Caco-2 (cell line): ENCODE measurements at regions not wholly inside any gene's neighbourhood (a gene's known extent, or its start where the extent isn't known, plus 50 kb on each side); places are given as distances from the start of the nearest gene placed in this dataset.

Experiments used
- BruUV-seq: library from RNA; stranded (reverse); fragments of 400-500 nt; replicated peaks from 2 replicates; lab custom pipeline; 2021; lab: Mats Ljungman, UMichigan
- CTCF ChIA-PET: fragments of 300-600 bp; sonication (Branson Sonifier 250); formaldehyde crosslinking; loops from one replicate; lab custom pipeline; 2022; ENCODE audit warnings: antibody characterized with exemption; lab: Charles Lee
- POLR2A ChIA-PET: fragments of 300-600 bp; sonication (Branson Sonifier 250); formaldehyde crosslinking; loops from one replicate; lab custom pipeline; 2022; ENCODE audit warnings: antibody characterized with exemption; lab: Charles Lee
- DNase-seq, 2 experiments: peaks; one replicate each; pipeline versions ENCODE4 v3.0.0 to v3.0.0-alpha.2; 2020 to 2022
- H3K27me3 ChIP-seq: replicated peaks from 2 replicates; pipeline ENCODE4 v1.6.0; 2011; ENCODE audit warnings: low read length; ENCODE audit not compliant: control insufficient read depth, insufficient read depth
- H3K36me3 ChIP-seq: 2 replicates; pipeline ENCODE4 v1.5.1; 2011; ENCODE audit warnings: low read length; ENCODE audit not compliant: control insufficient read depth, insufficient read depth
- H3K4me1 ChIP-seq: fragments of 250-450 bp; sonication (Bioruptor Pico); 2 replicates; pipeline ENCODE4 v1.5.1; 2020; ENCODE audit warnings: mild to moderate bottlenecking
- H3K4me3 ChIP-seq: 2 replicates; pipeline ENCODE4 v1.5.1; 2011; ENCODE audit warnings: low read depth, mild to moderate bottlenecking, control low read depth, low read length
- H3K9me3 ChIP-seq: fragments of 250-450 bp; sonication (Bioruptor Pico); 2 replicates; pipeline ENCODE4 v1.5.1; 2020; ENCODE audit warnings: mild to moderate bottlenecking, moderate library complexity
- H3K27ac Mint-ChIP-seq: one replicate; pipeline ENCODE4 v1.8.0; 2022; ENCODE audit warnings: mixed read lengths; ENCODE audit not compliant: unreplicated experiment
- H3K27me3 Mint-ChIP-seq: one replicate; pipeline ENCODE4 v1.8.0; 2022; ENCODE audit warnings: mixed read lengths; ENCODE audit not compliant: insufficient read depth, unreplicated experiment
- H3K36me3 Mint-ChIP-seq: one replicate; pipeline ENCODE4 v1.8.0; 2022; ENCODE audit warnings: mild to moderate bottlenecking, mixed read lengths; ENCODE audit not compliant: insufficient read depth, unreplicated experiment
- H3K4me1 Mint-ChIP-seq: one replicate; pipeline ENCODE4 v1.8.0; 2022; ENCODE audit warnings: low read depth, mixed read lengths; ENCODE audit not compliant: unreplicated experiment
- H3K4me3 Mint-ChIP-seq: one replicate; pipeline ENCODE4 v1.8.0; 2022; ENCODE audit warnings: mild to moderate bottlenecking, moderate library complexity, mixed read lengths; ENCODE audit not compliant: unreplicated experiment
- H3K9me3 Mint-ChIP-seq: one replicate; pipeline ENCODE4 v1.8.0; 2022; ENCODE audit warnings: mixed read lengths; ENCODE audit not compliant: unreplicated experiment
- intact Hi-C: fragments of 100-400 bp; cut with micrococcal nuclease; formaldehyde crosslinking; loops from one replicate; pipeline ENCODE4 v1.10.0; 2022; ENCODE audit not compliant: unreplicated experiment
- TF ChIP-seq, protein P1 (sequence below), 2 experiments: fragments of 200-600 bp in 1 of 2; IDR thresholded peaks; 1 replicate in 1 of 2; 2 replicates in 1 of 2; pipeline versions ENCODE4 v1.5.1 to v1.8.0; 2011 to 2022; ENCODE audit warnings: antibody characterized with exemption in 1 of 2, control low read depth in 1 of 2, inconsistent platforms in 1 of 2, low read depth in 1 of 2, low read length in 1 of 2, mild to moderate bottlenecking in 1 of 2, moderate library complexity in 1 of 2; ENCODE audit not compliant: insufficient read depth in 1 of 2, severe bottlenecking in 1 of 2, unreplicated experiment in 1 of 2

DNA sequence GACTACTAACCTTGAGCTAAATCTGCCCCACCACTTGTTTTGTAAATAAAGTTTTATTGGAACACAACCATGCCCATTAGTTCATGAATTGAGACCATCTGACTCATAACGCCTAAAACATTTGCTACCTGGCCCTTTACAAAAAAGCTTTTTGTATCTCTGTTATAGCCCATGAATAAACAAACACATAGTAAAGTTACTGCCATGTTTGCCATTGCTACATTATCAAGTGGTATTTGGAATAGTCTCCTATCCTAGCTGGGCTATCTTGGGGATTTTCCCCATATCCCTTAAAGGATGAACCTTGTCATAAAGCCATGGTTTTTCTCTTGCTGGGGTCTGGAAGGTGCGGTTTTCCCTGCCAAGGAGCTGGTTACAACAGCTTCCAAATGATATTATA is 112.3 kb downstream of the FAM9B start:
- Mint-ChIP-seq H3K4me3 (no peak overlapping the region), H3K4me1 (no peaks in the 10 kb centered on the region), H3K27ac (no peak overlapping the region), H3K36me3 (no peaks in the 10 kb centered on the region), H3K9me3 (peaks cover 11% of the 10 kb centered on the region), H3K27me3 (no peaks in the 10 kb centered on the region)
- Histone ChIP-seq H3K27me3 (no peaks in the 10 kb centered on the region), H3K4me3 (no peak overlapping the region), H3K9me3 (no peaks in the 10 kb centered on the region), H3K4me1 (no peaks in the 10 kb centered on the region), H3K36me3 (no peaks in the 10 kb centered on the region)
- no peak for DNase-seq
- BruUV-seq, result no TSS peak
- TF ChIP-seq, protein P1, sequence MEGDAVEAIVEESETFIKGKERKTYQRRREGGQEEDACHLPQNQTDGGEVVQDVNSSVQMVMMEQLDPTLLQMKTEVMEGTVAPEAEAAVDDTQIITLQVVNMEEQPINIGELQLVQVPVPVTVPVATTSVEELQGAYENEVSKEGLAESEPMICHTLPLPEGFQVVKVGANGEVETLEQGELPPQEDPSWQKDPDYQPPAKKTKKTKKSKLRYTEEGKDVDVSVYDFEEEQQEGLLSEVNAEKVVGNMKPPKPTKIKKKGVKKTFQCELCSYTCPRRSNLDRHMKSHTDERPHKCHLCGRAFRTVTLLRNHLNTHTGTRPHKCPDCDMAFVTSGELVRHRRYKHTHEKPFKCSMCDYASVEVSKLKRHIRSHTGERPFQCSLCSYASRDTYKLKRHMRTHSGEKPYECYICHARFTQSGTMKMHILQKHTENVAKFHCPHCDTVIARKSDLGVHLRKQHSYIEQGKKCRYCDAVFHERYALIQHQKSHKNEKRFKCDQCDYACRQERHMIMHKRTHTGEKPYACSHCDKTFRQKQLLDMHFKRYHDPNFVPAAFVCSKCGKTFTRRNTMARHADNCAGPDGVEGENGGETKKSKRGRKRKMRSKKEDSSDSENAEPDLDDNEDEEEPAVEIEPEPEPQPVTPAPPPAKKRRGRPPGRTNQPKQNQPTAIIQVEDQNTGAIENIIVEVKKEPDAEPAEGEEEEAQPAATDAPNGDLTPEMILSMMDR (IDR thresholded peaks at IDR 0.05; ENCODE audit: insufficient read depth in 1 of 2, low read depth in 1 of 2, low read length in 1 of 2, severe bottlenecking in 1 of 2, unreplicated experiment in 1 of 2), result no peak
- intact Hi-C loops, result no loop called here
- ChIA-PET POLR2A (no interaction called here), CTCF (no interaction called here)

DNA sequence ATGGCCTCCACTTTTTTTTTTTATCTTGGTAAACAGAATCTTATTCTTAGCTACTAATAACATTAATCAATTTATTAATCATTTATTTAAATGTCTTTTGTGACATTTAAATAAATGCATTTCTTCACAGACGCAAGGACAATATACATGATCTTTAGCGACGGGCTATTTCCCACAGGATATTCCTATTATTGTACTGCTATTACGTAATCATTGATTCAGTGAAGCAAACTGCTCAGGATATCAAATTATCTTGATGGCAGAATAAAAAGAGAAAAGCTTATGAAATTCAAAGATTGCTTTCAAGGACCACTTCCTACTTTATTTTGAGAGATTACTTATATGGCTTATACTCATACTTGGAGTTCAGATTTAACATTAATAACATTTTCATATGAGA is 114.1 kb downstream of the FAM9B start:
- Histone ChIP-seq H3K9me3 (no peaks in the 10 kb centered on the region), H3K4me1 (no peaks in the 10 kb centered on the region), H3K4me3 (no peak overlapping the region), H3K27me3 (no peaks in the 10 kb centered on the region), H3K36me3 (no peaks in the 10 kb centered on the region)
- CTCF ChIA-PET, result no interaction called here
- Mint-ChIP-seq H3K4me1 (no peaks in the 10 kb centered on the region), H3K36me3 (no peaks in the 10 kb centered on the region), H3K27ac (no peak overlapping the region), H3K27me3 (no peaks in the 10 kb centered on the region), H3K4me3 (no peak overlapping the region), H3K9me3 (no peaks in the 10 kb centered on the region)
- intact Hi-C loops, result no loop called here
- no TSS peak for BruUV-seq
- POLR2A ChIA-PET, result no interaction called here
- DNase-seq, result no peak
- TF ChIP-seq, protein P1 (IDR thresholded peaks at IDR 0.05; ENCODE audit: insufficient read depth in 1 of 2, low read depth in 1 of 2, low read length in 1 of 2, severe bottlenecking in 1 of 2, unreplicated experiment in 1 of 2), result no peak

DNA sequence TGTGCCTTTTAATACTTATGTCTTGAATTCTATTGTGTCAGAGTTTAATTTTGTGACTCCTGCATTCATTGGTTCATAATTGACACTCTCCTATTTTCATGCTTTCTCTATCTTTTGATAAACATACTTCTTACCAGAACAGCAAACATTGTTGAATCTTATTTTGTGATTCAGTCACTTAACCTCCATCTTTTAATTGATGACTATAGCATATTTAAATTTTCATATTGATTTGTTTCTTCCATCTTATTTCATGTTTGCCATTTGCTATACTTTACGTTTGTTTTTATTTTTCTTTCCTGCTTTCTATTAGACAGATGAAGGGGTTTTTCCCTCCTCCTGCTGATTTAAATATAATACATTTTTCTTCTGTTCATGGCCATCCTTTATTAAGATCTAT is 115.5 kb upstream of the FAM9A start:
- no peaks in the 10 kb centered on the region for H3K27me3 ChIP-seq
- no peak overlapping the region for H3K4me3 Mint-ChIP-seq
- no peak overlapping the region for H3K4me3 ChIP-seq
- no peaks in the 10 kb centered on the region for H3K27me3 Mint-ChIP-seq
- H3K36me3 ChIP-seq, result no peaks in the 10 kb centered on the region
- no peak overlapping the region for H3K27ac Mint-ChIP-seq
- POLR2A ChIA-PET, result no interaction called here
- intact Hi-C loops, result no loop called here
- no peaks in the 10 kb centered on the region for H3K9me3 ChIP-seq
- CTCF ChIA-PET, result no interaction called here
- H3K36me3 Mint-ChIP-seq, result no peaks in the 10 kb centered on the region
- BruUV-seq, result no TSS peak
- no peaks in the 10 kb centered on the region for H3K9me3 Mint-ChIP-seq
- no peaks in the 10 kb centered on the region for H3K4me1 Mint-ChIP-seq
- no peaks in the 10 kb centered on the region for H3K4me1 ChIP-seq
- TF ChIP-seq, protein P1 (IDR thresholded peaks at IDR 0.05; ENCODE audit: insufficient read depth in 1 of 2, low read depth in 1 of 2, low read length in 1 of 2, severe bottlenecking in 1 of 2, unreplicated experiment in 1 of 2), result no peak
- no peak for DNase-seq
